Breast epithelium (tissue), 3 donors: ENCODE measurements at regions not wholly inside any gene's neighbourhood (a gene's known extent, or its start where the extent isn't known, plus 50 kb on each side); places are given as distances from the start of the nearest gene placed in this dataset.

ENCODE experiments used
- POLR2A ChIP-seq: fragments of 450-650 bp; IDR thresholded peaks from one replicate; pipeline ENCODE4 v1.6.1; 2016; ENCODE audit warnings: antibody characterized with exemption, mild to moderate bottlenecking, moderate library complexity
- TF ChIP-seq, protein P1 (sequence below), 3 donors: fragments of 450-650 bp; IDR thresholded peaks; one replicate each; pipeline ENCODE4 v1.5.1; 2016 to 2017; ENCODE audit warnings: antibody characterized with exemption in 3 of 3, mild to moderate bottlenecking in 3 of 3, moderate library complexity in 3 of 3

- TF ChIP-seq POLR2A = no peak
- TF ChIP-seq, protein P1, sequence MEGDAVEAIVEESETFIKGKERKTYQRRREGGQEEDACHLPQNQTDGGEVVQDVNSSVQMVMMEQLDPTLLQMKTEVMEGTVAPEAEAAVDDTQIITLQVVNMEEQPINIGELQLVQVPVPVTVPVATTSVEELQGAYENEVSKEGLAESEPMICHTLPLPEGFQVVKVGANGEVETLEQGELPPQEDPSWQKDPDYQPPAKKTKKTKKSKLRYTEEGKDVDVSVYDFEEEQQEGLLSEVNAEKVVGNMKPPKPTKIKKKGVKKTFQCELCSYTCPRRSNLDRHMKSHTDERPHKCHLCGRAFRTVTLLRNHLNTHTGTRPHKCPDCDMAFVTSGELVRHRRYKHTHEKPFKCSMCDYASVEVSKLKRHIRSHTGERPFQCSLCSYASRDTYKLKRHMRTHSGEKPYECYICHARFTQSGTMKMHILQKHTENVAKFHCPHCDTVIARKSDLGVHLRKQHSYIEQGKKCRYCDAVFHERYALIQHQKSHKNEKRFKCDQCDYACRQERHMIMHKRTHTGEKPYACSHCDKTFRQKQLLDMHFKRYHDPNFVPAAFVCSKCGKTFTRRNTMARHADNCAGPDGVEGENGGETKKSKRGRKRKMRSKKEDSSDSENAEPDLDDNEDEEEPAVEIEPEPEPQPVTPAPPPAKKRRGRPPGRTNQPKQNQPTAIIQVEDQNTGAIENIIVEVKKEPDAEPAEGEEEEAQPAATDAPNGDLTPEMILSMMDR (IDR thresholded peaks at IDR 0.05) = no peak
These were observed 76.5 kb downstream of the TENT5C start for GRCh38 chr1:117682372-117682771.
